ENCODE measurements at regions not wholly inside any gene's neighbourhood (a gene's known extent, or its start where the extent isn't known, plus 50 kb on each side); places are given as distances from the start of the nearest gene placed in this dataset.

DNA sequence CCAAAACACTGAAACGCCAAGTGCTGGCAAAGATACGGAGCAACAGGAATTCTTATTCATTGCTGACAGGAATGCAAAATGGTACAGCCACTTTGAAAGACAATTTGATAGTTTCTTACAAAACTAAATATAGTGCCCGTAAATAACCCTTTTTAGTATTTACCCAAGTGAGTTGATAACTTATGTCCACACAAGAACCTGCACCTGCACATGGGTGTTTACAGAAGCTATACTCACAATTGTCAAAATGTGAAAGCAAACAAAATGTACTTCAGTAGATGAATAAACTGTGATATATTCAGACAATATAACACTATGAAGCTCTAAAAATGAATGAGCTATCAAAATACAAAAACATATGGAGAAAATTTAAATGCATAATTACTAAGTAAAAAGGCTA lies 86.6 kb downstream of the ATXN7L3B start:
- TF ChIP-seq, protein P1, sequence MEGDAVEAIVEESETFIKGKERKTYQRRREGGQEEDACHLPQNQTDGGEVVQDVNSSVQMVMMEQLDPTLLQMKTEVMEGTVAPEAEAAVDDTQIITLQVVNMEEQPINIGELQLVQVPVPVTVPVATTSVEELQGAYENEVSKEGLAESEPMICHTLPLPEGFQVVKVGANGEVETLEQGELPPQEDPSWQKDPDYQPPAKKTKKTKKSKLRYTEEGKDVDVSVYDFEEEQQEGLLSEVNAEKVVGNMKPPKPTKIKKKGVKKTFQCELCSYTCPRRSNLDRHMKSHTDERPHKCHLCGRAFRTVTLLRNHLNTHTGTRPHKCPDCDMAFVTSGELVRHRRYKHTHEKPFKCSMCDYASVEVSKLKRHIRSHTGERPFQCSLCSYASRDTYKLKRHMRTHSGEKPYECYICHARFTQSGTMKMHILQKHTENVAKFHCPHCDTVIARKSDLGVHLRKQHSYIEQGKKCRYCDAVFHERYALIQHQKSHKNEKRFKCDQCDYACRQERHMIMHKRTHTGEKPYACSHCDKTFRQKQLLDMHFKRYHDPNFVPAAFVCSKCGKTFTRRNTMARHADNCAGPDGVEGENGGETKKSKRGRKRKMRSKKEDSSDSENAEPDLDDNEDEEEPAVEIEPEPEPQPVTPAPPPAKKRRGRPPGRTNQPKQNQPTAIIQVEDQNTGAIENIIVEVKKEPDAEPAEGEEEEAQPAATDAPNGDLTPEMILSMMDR (IDR thresholded peaks at IDR 0.05; ENCODE audit: unreplicated experiment), result no peak
- DNase-seq (ENCODE audit: low spot score, unreplicated experiment), result no peak
- Mint-ChIP-seq H3K36me3 (ENCODE audit: insufficient read depth) (no peaks in the 10 kb centered on the region), H3K4me3 (ENCODE audit: low read depth) (no peak overlapping the region), H3K27me3 (no peaks in the 10 kb centered on the region), H3K27ac (no peak overlapping the region), H3K4me1 (ENCODE audit: low read depth) (peaks cover 17% of the 10 kb centered on the region), H3K9me3 (ENCODE audit: low read depth) (peaks cover 4% of the 10 kb centered on the region)

DNA sequence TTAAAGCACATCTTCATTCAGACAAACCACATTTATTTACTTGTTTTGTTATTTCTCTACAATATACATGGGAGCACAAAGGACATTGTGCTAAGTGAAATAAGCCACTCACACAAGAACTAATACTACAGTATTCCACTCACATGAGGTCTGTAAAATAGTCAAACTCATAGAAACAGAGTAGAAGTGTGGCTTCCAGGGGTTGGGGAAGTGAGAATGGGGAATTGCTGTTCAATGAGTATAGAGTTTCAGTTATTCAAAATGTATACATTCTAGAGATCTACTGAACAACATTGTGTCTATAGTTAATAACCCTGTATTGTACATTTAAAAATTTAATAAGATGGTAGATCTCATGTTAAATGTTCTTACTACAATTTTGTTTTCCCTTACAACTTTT lies 88.8 kb downstream of the ATXN7L3B start:
- no peak overlapping the region for H3K27ac Mint-ChIP-seq
- peaks cover 11% of the 10 kb centered on the region for H3K4me1 Mint-ChIP-seq (ENCODE audit: low read depth)
- H3K4me3 Mint-ChIP-seq (ENCODE audit: low read depth), result no peak overlapping the region
- H3K36me3 Mint-ChIP-seq (ENCODE audit: insufficient read depth), result no peaks in the 10 kb centered on the region
- H3K27me3 Mint-ChIP-seq, result no peaks in the 10 kb centered on the region
- no peak for DNase-seq (ENCODE audit: low spot score, unreplicated experiment)
- TF ChIP-seq, protein P1 (IDR thresholded peaks at IDR 0.05; ENCODE audit: unreplicated experiment), result no peak
- H3K9me3 Mint-ChIP-seq (ENCODE audit: low read depth), result peaks cover 10% of the 10 kb centered on the region

DNA sequence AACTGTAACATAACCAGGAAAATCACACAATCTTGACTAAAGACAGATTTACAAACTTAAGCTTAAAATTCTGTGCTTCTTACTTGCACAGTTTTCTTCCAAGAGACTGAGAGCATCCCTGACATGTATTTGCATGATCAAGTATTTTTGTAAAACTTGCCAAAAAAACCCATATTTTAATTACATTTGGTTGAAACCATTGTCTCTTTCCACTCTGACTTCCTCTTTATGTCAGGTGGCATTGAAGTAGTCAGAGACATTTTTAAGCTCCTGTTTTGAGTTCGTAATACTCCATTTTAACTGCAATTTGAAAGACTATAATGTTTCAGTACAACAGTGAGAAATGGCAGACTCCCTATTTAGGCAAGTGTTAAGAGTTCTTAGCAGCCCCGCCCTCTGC lies 103.6 kb downstream of the ATXN7L3B start:
- no peaks in the 10 kb centered on the region for H3K36me3 Mint-ChIP-seq (ENCODE audit: insufficient read depth)
- no peaks in the 10 kb centered on the region for H3K9me3 Mint-ChIP-seq (ENCODE audit: low read depth)
- no peak overlapping the region for H3K4me3 Mint-ChIP-seq (ENCODE audit: low read depth)
- TF ChIP-seq, protein P1 (IDR thresholded peaks at IDR 0.05; ENCODE audit: unreplicated experiment), result no peak
- H3K4me1 Mint-ChIP-seq (ENCODE audit: low read depth), result no peaks in the 10 kb centered on the region
- H3K27me3 Mint-ChIP-seq, result no peaks in the 10 kb centered on the region
- no peak for DNase-seq (ENCODE audit: low spot score, unreplicated experiment)
- H3K27ac Mint-ChIP-seq, result no peak overlapping the region

DNA sequence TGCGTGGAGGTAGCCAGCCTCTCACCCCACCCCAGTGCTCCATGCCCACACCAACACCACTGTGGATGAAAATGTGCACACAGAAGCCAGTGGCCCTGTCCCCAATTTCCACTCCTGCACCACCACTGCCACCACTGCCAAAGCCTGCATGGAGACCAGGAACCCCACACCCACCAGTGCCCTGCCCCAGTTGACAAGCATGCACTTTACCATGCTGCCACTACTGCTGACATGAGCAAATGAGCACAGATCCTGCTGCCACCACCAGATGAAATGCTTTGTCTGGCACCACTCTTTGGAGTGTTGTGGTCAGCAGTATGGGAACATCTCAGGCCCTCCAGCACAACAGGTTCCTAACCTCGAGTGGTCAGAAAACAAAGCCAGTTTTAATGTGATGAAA lies 104.1 kb downstream of the ATXN7L3B start:
- Mint-ChIP-seq H3K27me3 (no peaks in the 10 kb centered on the region), H3K36me3 (ENCODE audit: insufficient read depth) (no peaks in the 10 kb centered on the region), H3K4me1 (ENCODE audit: low read depth) (no peaks in the 10 kb centered on the region), H3K9me3 (ENCODE audit: low read depth) (no peaks in the 10 kb centered on the region), H3K27ac (no peak overlapping the region), H3K4me3 (ENCODE audit: low read depth) (no peak overlapping the region)
- DNase-seq (ENCODE audit: low spot score, unreplicated experiment), result no peak
- TF ChIP-seq, protein P1 (IDR thresholded peaks at IDR 0.05; ENCODE audit: unreplicated experiment), result no peak

DNA sequence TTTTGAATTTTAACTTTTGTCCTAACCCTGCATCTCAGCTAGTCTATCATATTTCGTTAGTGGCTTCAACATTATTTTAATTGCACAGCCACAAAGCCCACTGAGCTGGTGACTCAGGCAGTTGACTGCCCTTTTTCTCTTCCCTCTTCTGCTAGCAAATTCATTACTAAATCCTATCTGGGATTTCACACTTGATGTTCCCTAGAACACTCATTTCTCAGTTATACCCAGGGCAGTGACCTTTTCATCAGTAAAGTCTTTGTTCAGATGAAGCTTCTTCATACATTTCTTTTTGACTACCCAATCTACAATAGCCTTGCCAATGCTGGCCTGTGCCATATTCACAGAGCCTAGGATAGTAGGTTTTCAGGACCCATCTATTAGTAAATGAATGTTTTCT lies 107.0 kb downstream of the ATXN7L3B start:
- TF ChIP-seq, protein P1 (IDR thresholded peaks at IDR 0.05; ENCODE audit: unreplicated experiment), result no peak
- Mint-ChIP-seq H3K27ac (no peak overlapping the region), H3K4me1 (ENCODE audit: low read depth) (no peaks in the 10 kb centered on the region), H3K4me3 (ENCODE audit: low read depth) (no peak overlapping the region), H3K9me3 (ENCODE audit: low read depth) (no peaks in the 10 kb centered on the region), H3K36me3 (ENCODE audit: insufficient read depth) (no peaks in the 10 kb centered on the region), H3K27me3 (no peaks in the 10 kb centered on the region)
- DNase-seq (ENCODE audit: low spot score, unreplicated experiment), result no peak
